Right lobe of liver (tissue), 4 donors: ENCODE measurements at regions not wholly inside any gene's neighbourhood (a gene's known extent, or its start where the extent isn't known, plus 50 kb on each side); places are given as distances from the start of the nearest gene placed in this dataset.

Experiments
- CTCF ChIP-seq, 4 donors: fragments of 200-600 bp in 3 of 4; fragments of 450-650 bp in 1 of 4; IDR thresholded peaks; one replicate each; pipeline versions ENCODE4 v1.5.1 to v1.8.0; 2016 to 2022; ENCODE audit warnings: antibody characterized with exemption in 4 of 4, mild to moderate bottlenecking in 2 of 4
- POLR2A ChIP-seq: fragments of 450-650 bp; IDR thresholded peaks from one replicate; pipeline ENCODE4 v1.6.1; 2017; ENCODE audit warnings: antibody characterized with exemption, mild to moderate bottlenecking
- donor health status: DM: no; HTN: no; CAD: no.
- donor health status: DM: no; HTN: no; CAD: no.
- donor health status: DM: no; HTN: yes; CAD: no.

GRCh38 chr5:103498800-103499551 lies 63.6 kb downstream of the NUDT12 start:
- no peak for TF ChIP-seq POLR2A
- no peak for TF ChIP-seq CTCF (IDR thresholded peaks at IDR 0.05)
